Endothelial cell (in vitro differentiated cells): ENCODE measurements at regions not wholly inside any gene's neighbourhood (a gene's known extent, or its start where the extent isn't known, plus 50 kb on each side); places are given as distances from the start of the nearest gene placed in this dataset.

Source experiments
- DNase-seq: peaks from one replicate; pipeline ENCODE4 v3.0.0; 2021; ENCODE audit warnings: low spot score
- H3K27ac Mint-ChIP-seq: one replicate; pipeline ENCODE4 v1.8.0; 2021; ENCODE audit warnings: mixed read lengths, inconsistent platforms; ENCODE audit not compliant: unreplicated experiment
- H3K27me3 Mint-ChIP-seq: one replicate; pipeline ENCODE4 v1.8.0; 2021; ENCODE audit warnings: mild to moderate bottlenecking, moderate library complexity, mixed read lengths, inconsistent platforms; ENCODE audit not compliant: unreplicated experiment
- H3K36me3 Mint-ChIP-seq: one replicate; pipeline ENCODE4 v1.8.0; 2021; ENCODE audit warnings: mild to moderate bottlenecking, low read depth, mixed read lengths, inconsistent platforms; ENCODE audit not compliant: unreplicated experiment
- H3K4me1 Mint-ChIP-seq: one replicate; pipeline ENCODE4 v1.8.0; 2021; ENCODE audit warnings: mild to moderate bottlenecking, mixed read lengths, inconsistent platforms; ENCODE audit not compliant: unreplicated experiment
- H3K4me3 Mint-ChIP-seq: one replicate; pipeline ENCODE4 v1.8.0; 2021; ENCODE audit warnings: mild to moderate bottlenecking, mixed read lengths, inconsistent platforms; ENCODE audit not compliant: unreplicated experiment
- H3K9me3 Mint-ChIP-seq: one replicate; pipeline ENCODE4 v1.8.0; 2021; ENCODE audit warnings: mixed read lengths, inconsistent platforms; ENCODE audit not compliant: unreplicated experiment
- CTCF ChIP-seq: fragments of 200-600 bp; sonication (generic); IDR thresholded peaks from one replicate; pipeline ENCODE4 v1.5.0; 2021; ENCODE audit warnings: antibody characterized with exemption; ENCODE audit not compliant: unreplicated experiment

GRCh38 chr5:100746730-100747129 is 156.4 kb downstream of the ST8SIA4 start:
- Mint-ChIP-seq H3K27me3 (no peaks in the 10 kb centered on the region), H3K4me1 (no peaks in the 10 kb centered on the region), H3K9me3 (no peaks in the 10 kb centered on the region), H3K36me3 (no peaks in the 10 kb centered on the region), H3K27ac (no peak overlapping the region), H3K4me3 (no peak overlapping the region)
- no peak for DNase-seq
- no peak for TF ChIP-seq CTCF

- Mint-ChIP-seq H3K27me3 (no peaks in the 10 kb centered on the region), H3K27ac (no peak overlapping the region), H3K36me3 (no peaks in the 10 kb centered on the region), H3K4me1 (no peaks in the 10 kb centered on the region), H3K4me3 (no peak overlapping the region), H3K9me3 (no peaks in the 10 kb centered on the region)
- DNase-seq: no peak
- TF ChIP-seq CTCF: no peak
Measured at GRCh38 chr5:100749771-100750284, 153.3 kb downstream of the ST8SIA4 start.

- Mint-ChIP-seq H3K36me3 (no peaks in the 10 kb centered on the region), H3K27ac (no peak overlapping the region), H3K9me3 (no peaks in the 10 kb centered on the region), H3K4me3 (no peak overlapping the region), H3K4me1 (no peaks in the 10 kb centered on the region), H3K27me3 (no peaks in the 10 kb centered on the region)
- TF ChIP-seq CTCF: no peak
- no peak for DNase-seq
Measured at GRCh38 chr5:100755435-100755834, 147.6 kb downstream of the ST8SIA4 start.
